RWPE1 (cell line): ENCODE measurements at regions not wholly inside any gene's neighbourhood (a gene's known extent, or its start where the extent isn't known, plus 50 kb on each side); places are given as distances from the start of the nearest gene placed in this dataset.

Source experiments
- CTCF ChIA-PET: fragments of 350-600 bp; sonication (Branson Sonifier 250); formaldehyde crosslinking; extraction: SDS; loops from one replicate; lab custom pipeline; 2021; lab: Yijun Ruan, JAX
- POLR2A ChIA-PET: fragments of 400-600 bp; formaldehyde crosslinking; extraction: SDS; loops from one replicate; lab custom pipeline; 2020; ENCODE audit warnings: antibody characterized with exemption; ENCODE audit not compliant: low non-redundant PET; lab: Yijun Ruan, JAX
- DNase-seq: peaks from one replicate; pipeline ENCODE4 v3.0.0; 2012; ENCODE audit warnings: low spot score
- H3K27ac ChIP-seq: fragments of 450-650 bp; 2 replicates; pipeline ENCODE4 v1.5.1; 2017
- TF ChIP-seq, protein P1 (sequence below): fragments of 450-650 bp; conservative IDR thresholded peaks from 2 replicates; pipeline ENCODE4 v1.5.1; 2017; ENCODE audit warnings: low read depth, mild to moderate bottlenecking

DNA sequence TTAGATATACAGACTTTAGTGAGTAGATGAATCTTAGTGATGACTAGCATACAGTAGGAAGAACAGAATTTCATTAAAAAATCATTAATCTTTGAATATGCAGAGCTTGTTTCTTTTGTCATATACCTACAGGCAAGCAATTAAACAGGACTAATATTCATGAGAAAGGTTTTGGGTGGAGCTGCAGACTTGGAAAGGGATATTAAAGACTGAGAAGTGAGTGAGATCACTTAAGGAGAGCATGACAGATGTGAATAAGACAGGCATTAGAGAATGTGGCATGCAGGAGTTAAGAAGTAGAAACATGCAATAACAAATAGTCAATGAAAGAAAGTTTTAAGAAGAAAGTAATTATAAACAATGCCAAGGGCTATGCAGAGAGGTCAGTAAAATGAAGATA is 187.7 kb downstream of the TMTC3 start:
- TF ChIP-seq, protein P1, sequence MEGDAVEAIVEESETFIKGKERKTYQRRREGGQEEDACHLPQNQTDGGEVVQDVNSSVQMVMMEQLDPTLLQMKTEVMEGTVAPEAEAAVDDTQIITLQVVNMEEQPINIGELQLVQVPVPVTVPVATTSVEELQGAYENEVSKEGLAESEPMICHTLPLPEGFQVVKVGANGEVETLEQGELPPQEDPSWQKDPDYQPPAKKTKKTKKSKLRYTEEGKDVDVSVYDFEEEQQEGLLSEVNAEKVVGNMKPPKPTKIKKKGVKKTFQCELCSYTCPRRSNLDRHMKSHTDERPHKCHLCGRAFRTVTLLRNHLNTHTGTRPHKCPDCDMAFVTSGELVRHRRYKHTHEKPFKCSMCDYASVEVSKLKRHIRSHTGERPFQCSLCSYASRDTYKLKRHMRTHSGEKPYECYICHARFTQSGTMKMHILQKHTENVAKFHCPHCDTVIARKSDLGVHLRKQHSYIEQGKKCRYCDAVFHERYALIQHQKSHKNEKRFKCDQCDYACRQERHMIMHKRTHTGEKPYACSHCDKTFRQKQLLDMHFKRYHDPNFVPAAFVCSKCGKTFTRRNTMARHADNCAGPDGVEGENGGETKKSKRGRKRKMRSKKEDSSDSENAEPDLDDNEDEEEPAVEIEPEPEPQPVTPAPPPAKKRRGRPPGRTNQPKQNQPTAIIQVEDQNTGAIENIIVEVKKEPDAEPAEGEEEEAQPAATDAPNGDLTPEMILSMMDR: no peak
- no peak for DNase-seq
- ChIA-PET CTCF (interaction anchor here (1.1 kb wide), 1 partner anchor 687 kb away, joined by 3 read pairs; no protein-coding TSS in a partner anchor), POLR2A (no interaction called here)
- no peak overlapping the region for H3K27ac ChIP-seq

- ChIA-PET POLR2A (no interaction called here), CTCF (interaction anchor here (0.7 kb wide), 1 partner anchor 1189 kb away, joined by 3 read pairs; no protein-coding TSS in a partner anchor)
- peak; percentile 48 for DNase-seq
Observed at GRCh38 chr12:88334271-88334670, 192.2 kb downstream of the TMTC3 start.

GRCh38 chr12:88336076-88336739 is 194.1 kb downstream of the TMTC3 start:
- H3K27ac ChIP-seq: no peak overlapping the region
- CTCF ChIA-PET: interaction anchor here (0.5 to 0.7 kb wide), 2 partner anchors 589 to 1051 kb away, joined by 3 read pairs; no protein-coding TSS in a partner anchor
- POLR2A ChIA-PET: no interaction called here
- DNase-seq: no peak
- TF ChIP-seq, protein P1: no peak

More at GRCh38 chr12:88334271-88334670, 192.2 kb downstream of the TMTC3 start:
- H3K27ac ChIP-seq: no peak overlapping the region
- TF ChIP-seq, protein P1: no peak

- CTCF ChIA-PET: interaction anchor here (0.8 kb wide), 1 partner anchor 241 kb away, joined by 4 read pairs; no protein-coding TSS in a partner anchor
- no peak for DNase-seq
- POLR2A ChIA-PET: no interaction called here
- H3K27ac ChIP-seq: no peak overlapping the region
- TF ChIP-seq, protein P1: no peak
Observed at GRCh38 chr12:88338486-88338885, 196.4 kb downstream of the TMTC3 start.

DNA sequence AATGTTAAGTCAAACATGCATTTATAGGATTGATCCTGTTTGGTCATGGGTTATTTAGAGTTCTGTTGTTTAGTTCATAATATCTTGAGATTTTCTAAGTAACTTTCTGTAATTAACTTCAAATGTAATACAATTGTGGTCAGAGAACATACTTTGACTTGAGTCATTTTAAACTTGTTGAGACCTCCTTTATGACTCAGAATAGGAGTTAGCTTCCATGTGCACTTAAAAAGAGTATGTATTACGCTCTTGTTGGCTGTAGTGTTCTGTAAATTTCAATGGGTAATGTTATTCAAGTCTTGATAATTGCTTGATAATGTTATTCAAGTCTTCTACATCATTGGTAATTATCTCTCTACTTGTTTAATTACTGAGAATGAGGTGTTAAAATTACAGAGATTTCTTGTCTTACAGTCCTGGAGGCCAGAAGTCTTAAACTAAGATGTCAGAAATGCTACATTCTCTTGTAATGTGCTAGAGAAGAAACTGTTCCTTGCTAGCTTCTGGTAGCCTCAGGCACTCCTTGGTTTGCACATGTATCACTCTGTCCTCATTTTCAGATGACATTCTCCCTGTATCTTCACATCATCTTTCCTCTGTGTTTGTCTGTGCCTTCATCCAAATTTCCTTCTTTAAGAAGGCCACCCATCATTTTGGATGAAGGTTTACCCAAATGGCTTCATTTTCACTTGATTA is 197.3 kb downstream of the TMTC3 start:
- CTCF ChIA-PET: interaction anchor here (0.6 kb wide), 1 partner anchor 41 kb away, joined by 9 read pairs; no protein-coding TSS in a partner anchor
- POLR2A ChIA-PET: no interaction called here
- TF ChIP-seq, protein P1: no peak
- peak; percentile 34 for DNase-seq
- no peak overlapping the region for H3K27ac ChIP-seq

DNA sequence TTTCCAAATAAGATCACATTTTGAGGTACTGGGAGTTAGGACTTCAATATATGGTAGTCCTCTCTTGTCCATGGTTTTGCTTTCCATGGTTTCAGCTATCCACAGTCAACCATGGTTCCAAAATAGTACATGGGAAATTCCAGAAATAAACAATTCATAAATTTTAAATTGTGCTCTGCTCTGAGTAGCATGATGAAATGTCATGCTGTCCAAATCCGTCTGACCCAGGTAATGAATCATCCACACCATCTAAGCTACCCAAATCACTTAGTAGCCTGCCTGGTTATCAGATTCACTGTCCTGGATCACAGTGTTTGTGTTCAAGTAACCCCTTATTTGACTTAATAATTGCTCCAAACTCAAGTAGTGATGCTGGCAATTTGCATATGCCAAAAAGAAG is 197.9 kb downstream of the TMTC3 start:
- no peak overlapping the region for H3K27ac ChIP-seq
- ChIA-PET POLR2A (no interaction called here), CTCF (interaction anchor here (0.6 kb wide), 2 partner anchors 40 to 600 kb away, joined by 3 to 9 read pairs; no protein-coding TSS in a partner anchor)
- no peak for DNase-seq
- TF ChIP-seq, protein P1: no peak
